Lower lobe of right lung (tissue), 2 donors: ENCODE measurements at regions not wholly inside any gene's neighbourhood (a gene's known extent, or its start where the extent isn't known, plus 50 kb on each side); places are given as distances from the start of the nearest gene placed in this dataset.

Source experiments
- ATAC-seq, 2 donors: fragments of 200-7000 bp; cut with Tn5 transposase; one replicate each; pipeline ENCODE4 v1.9.1; 2020 to 2022; ENCODE audit warnings: mild to moderate bottlenecking in 2 of 2, moderate library complexity in 2 of 2
- DNase-seq: peaks from one replicate; pipeline ENCODE4 v3.0.0-alpha.2; 2020
- H3K27ac ChIP-seq: fragments of 200-600 bp; one replicate; pipeline ENCODE4 v1.8.0; 2022
- H3K27me3 ChIP-seq: fragments of 200-600 bp; one replicate; pipeline ENCODE4 v1.8.0; 2022; ENCODE audit warnings: low read depth
- H3K36me3 ChIP-seq: fragments of 200-600 bp; one replicate; pipeline ENCODE4 v1.8.0; 2022; ENCODE audit warnings: mild to moderate bottlenecking
- H3K4me1 ChIP-seq: fragments of 200-600 bp; one replicate; pipeline ENCODE4 v1.8.0; 2022
- H3K4me3 ChIP-seq: fragments of 200-600 bp; one replicate; pipeline ENCODE4 v1.8.0; 2022; ENCODE audit warnings: mild to moderate bottlenecking
- H3K9me3 ChIP-seq: fragments of 200-600 bp; one replicate; pipeline ENCODE4 v1.8.0; 2022
- intact Hi-C: fragments of 100-400 bp; cut with DNase I; formaldehyde crosslinking; loops from one replicate; pipeline ENCODE4 v1.11.0; 2022
- TF ChIP-seq, protein P1 (sequence below): fragments of 200-600 bp; IDR thresholded peaks from one replicate; pipeline ENCODE4 v1.8.0; 2022; ENCODE audit warnings: antibody characterized with exemption, mild to moderate bottlenecking
- donor health status: DM: no; HTN: yes; CAD: no; lungs with severe emphysema.

DNA sequence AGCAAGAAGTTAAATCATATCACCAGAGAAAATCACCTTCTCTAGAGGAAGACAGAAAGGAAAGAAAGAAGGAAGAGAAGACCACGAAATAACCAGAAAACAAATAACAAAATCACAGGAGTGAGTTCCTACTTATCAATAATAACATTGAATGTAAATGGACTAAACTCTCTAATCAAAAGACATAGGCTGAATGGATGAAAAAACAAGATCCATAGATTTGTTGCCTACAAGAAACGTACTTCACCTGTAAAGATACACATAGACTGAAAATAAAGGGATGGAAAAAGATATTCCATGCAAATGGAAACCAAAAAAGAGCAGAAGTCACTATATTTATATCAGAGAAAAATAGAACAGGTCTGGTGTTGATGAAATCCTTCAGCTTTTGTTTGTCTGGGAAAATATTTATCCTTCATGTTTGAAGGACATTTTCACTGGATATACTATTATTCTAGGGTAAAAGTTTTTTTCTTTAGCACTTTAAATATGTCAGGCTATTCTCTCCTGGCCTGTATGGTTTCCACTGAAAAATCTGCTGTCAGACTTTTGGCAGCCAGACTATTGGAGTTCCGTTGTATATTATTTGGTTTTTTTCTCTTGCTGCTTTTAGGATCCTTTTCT is 202.5 kb upstream of the DUSP10 start:
- Histone ChIP-seq H3K27me3 (no peaks in the 10 kb centered on the region), H3K27ac (no peak overlapping the region), H3K4me1 (no peaks in the 10 kb centered on the region), H3K4me3 (no peak overlapping the region), H3K9me3 (peaks cover 13% of the 10 kb centered on the region), H3K36me3 (no peaks in the 10 kb centered on the region)
- intact Hi-C loops = no loop called here
- ATAC-seq (no peak), DNase-seq (no peak)
- TF ChIP-seq, protein P1, sequence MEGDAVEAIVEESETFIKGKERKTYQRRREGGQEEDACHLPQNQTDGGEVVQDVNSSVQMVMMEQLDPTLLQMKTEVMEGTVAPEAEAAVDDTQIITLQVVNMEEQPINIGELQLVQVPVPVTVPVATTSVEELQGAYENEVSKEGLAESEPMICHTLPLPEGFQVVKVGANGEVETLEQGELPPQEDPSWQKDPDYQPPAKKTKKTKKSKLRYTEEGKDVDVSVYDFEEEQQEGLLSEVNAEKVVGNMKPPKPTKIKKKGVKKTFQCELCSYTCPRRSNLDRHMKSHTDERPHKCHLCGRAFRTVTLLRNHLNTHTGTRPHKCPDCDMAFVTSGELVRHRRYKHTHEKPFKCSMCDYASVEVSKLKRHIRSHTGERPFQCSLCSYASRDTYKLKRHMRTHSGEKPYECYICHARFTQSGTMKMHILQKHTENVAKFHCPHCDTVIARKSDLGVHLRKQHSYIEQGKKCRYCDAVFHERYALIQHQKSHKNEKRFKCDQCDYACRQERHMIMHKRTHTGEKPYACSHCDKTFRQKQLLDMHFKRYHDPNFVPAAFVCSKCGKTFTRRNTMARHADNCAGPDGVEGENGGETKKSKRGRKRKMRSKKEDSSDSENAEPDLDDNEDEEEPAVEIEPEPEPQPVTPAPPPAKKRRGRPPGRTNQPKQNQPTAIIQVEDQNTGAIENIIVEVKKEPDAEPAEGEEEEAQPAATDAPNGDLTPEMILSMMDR = no peak

DNA sequence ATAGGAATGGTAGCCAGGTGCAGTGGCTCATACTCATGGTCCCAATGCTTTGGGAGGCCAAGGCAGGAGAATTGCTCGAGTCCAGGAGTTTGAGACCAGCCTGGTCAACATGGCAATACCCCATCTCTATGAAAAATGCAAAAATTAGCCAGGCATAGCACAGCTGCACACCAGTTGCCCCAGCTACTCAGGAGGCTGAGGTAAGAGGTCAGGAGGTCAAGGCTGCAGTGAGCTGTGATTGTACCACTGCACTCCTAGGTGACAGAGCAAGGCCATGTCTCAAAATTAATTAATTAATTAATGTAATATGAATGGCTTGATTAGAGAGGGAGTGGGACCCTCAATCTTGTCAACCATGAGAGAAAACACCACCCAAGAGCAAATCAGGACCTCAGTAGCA is 198.7 kb upstream of the DUSP10 start:
- Histone ChIP-seq H3K36me3 (no peaks in the 10 kb centered on the region), H3K27me3 (no peaks in the 10 kb centered on the region), H3K27ac (no peak overlapping the region), H3K9me3 (peaks cover 13% of the 10 kb centered on the region), H3K4me3 (no peak overlapping the region), H3K4me1 (no peaks in the 10 kb centered on the region)
- ATAC-seq = no peak
- no peak for DNase-seq
- intact Hi-C loops = no loop called here
- TF ChIP-seq, protein P1 = no peak

DNA sequence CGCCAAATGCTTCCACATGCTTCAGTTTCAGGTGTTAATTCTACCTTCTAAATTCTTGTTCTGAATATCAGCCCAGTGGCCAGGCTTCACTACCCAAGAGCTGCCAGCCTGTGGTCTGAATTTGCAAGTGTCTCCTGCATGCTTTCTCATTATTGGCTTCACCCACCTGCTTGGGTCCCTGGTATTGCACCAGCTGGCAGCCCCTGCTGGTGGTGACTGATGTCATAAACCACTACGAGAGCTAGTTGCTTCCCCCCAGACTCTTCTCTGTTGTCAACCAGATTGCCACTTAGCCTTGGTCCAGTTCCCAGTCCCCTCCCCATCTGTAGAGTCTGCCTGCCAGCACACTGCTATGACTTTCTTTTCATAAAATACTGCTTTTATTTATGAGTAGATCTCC is 197.7 kb upstream of the DUSP10 start:
- H3K36me3 ChIP-seq = no peaks in the 10 kb centered on the region
- ATAC-seq (no peak), DNase-seq (no peak)
- intact Hi-C loops = no loop called here
- no peak overlapping the region for H3K27ac ChIP-seq
- H3K9me3 ChIP-seq = peaks cover 5% of the 10 kb centered on the region
- TF ChIP-seq, protein P1 = no peak
- no peak overlapping the region for H3K4me3 ChIP-seq
- no peaks in the 10 kb centered on the region for H3K27me3 ChIP-seq
- no peaks in the 10 kb centered on the region for H3K4me1 ChIP-seq

DNA sequence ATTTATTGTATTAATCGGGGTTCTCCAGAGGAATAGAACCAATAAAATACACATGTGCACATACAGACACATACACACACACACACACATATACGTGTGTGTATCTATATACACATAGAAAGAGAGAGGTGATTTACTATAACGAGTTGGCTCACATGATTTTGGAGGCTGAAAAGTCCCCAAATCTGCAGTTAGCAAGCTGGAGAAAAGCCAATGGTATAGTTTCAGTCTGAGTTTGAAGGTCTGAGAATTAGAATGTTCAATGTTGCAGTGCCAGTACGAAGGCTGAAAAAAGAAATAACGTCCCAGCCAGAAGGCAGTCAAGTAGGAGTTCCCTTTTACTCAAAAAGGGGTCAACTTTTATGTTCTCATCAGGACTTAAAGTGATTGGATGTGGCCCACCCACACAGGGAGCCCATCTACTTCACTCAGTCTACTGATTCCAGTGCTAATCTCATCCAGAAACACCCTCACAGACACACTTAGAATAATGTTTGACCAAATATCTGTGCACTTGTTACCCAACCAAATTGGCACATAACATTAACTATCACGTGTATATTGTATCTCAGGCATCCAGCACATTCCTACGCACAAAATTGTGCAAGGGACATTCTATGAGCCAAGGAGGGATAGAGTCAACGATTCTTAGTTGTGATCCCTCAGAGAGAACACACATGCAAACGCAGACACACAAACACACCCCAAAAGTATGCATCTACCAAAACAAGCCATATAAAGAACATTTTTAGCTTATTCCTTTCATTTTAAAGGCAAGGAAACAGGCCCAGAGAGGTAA is 195.5 kb upstream of the DUSP10 start:
- TF ChIP-seq, protein P1 = no peak
- intact Hi-C loops = no loop called here
- no peaks in the 10 kb centered on the region for H3K27me3 ChIP-seq
- no peaks in the 10 kb centered on the region for H3K36me3 ChIP-seq
- no peaks in the 10 kb centered on the region for H3K4me1 ChIP-seq
- no peaks in the 10 kb centered on the region for H3K9me3 ChIP-seq
- no peak overlapping the region for H3K4me3 ChIP-seq
- DNase-seq = no peak
- peak in 1 of 2 donors; percentile 19 for ATAC-seq
- H3K27ac ChIP-seq = no peak overlapping the region

DNA sequence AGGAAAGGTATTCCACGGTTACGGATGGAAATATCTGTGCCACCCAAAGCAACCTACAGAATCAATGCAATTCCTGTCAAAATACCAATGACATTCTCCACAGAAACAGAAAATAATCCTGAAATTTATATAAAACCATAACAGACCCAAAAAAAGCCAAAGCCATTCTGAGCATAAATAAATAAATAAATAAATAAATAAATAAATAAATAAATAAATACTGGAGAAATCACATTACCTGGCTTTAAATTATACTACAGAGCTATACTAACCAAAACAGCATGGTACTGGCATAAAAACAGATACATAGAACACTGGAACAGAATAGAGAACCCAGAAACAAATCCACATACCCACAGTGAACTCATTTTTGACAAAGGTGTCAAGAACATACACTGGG is 191.9 kb upstream of the DUSP10 start:
- Histone ChIP-seq H3K36me3 (no peaks in the 10 kb centered on the region), H3K27ac (no peak overlapping the region), H3K4me1 (no peaks in the 10 kb centered on the region), H3K9me3 (no peaks in the 10 kb centered on the region), H3K4me3 (no peak overlapping the region), H3K27me3 (no peaks in the 10 kb centered on the region)
- ATAC-seq (no peak), DNase-seq (no peak)
- intact Hi-C loops = no loop called here
- TF ChIP-seq, protein P1 = no peak
